ENCODE measurements at regions not wholly inside any gene's neighbourhood (a gene's known extent, or its start where the extent isn't known, plus 50 kb on each side); places are given as distances from the start of the nearest gene placed in this dataset.

DNA sequence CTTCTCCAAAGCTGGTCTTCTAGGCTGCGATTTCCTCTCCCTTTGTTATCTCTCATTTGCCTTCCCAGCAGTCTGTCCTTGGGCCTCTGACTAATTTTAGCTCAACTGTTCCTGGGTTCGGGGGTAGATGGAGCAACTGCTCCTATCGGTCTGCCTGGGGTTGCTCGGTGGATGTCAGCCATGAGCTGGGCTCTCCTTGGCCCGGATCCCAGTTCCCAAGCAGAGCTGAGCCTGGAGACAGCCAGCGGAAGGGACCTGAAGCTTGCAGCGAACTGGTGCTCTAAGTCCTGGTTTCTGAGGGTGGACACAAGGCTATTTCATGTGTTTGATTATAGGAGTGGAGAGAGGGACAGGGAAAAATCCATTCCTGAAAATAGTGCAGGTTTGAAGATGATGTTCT lies 423.0 kb downstream of the RPS6KC1 start:
- Mint-ChIP-seq H3K36me3 (no peaks in the 10 kb centered on the region), H3K9me3 (peaks cover 0 to 3% (median 0%) of the 10 kb centered on the region in 7 donors), H3K4me1 (no peaks in the 10 kb centered on the region), H3K4me3 (no peak overlapping the region), H3K27me3 (ENCODE audit: low read depth in 3 of 3) (peaks cover 0 to 1% (median 1%) of the 10 kb centered on the region in 3 donors), H3K27ac (no peak overlapping the region)
- no peaks in the 10 kb centered on the region for H3K9me3 ChIP-seq (replicated peaks in 1 of 2; ENCODE audit: control insufficient read depth in 1 of 2, insufficient read depth in 1 of 2, low read length in 2 of 2)
- no peaks in the 10 kb centered on the region for H3K79me2 ChIP-seq (ENCODE audit: insufficient read depth, low read length)
- H3K27me3 ChIP-seq (ENCODE audit: control insufficient read depth in 2 of 2, insufficient read depth in 2 of 2, low read length in 2 of 2): no peaks in the 10 kb centered on the region
- H3K36me3 ChIP-seq (replicated peaks in 1 of 2; ENCODE audit: control insufficient read depth in 1 of 2, insufficient read depth in 2 of 2, low read length in 2 of 2): no peaks in the 10 kb centered on the region
- H3K4me1 ChIP-seq (ENCODE audit: control insufficient read depth in 1 of 2, insufficient read depth in 2 of 2, low read length in 2 of 2): no peaks in the 10 kb centered on the region
- no peak overlapping the region for H3K4me3 ChIP-seq (replicated peaks in 1 of 3; ENCODE audit: low read depth in 2 of 3, low read length in 3 of 3)
- DNase-seq: no peak
- H4K20me1 ChIP-seq (ENCODE audit: insufficient read depth, low read length): no peaks in the 10 kb centered on the region
- no peak overlapping the region for H3K4me2 ChIP-seq (replicated peaks; ENCODE audit: extremely low read depth, low read length, poor library complexity, severe bottlenecking)
- 80% methylated on average over 7 of the region's 7 CpGs for WGBS (ENCODE audit: insufficient coverage)
- intact Hi-C loops (cut with micrococcal nuclease): loop anchor here in 1 of 2 donors (10.0 kb wide), 1 partner anchor 61 kb away; no protein-coding TSS in a partner anchor
- H2AFZ ChIP-seq (ENCODE audit: insufficient read depth, low read depth, low read length, poor library complexity, severe bottlenecking): no peak overlapping the region
- H3K9ac ChIP-seq (ENCODE audit: insufficient read depth, low read length, poor library complexity, severe bottlenecking): no peak overlapping the region
- TF ChIP-seq, protein P1, sequence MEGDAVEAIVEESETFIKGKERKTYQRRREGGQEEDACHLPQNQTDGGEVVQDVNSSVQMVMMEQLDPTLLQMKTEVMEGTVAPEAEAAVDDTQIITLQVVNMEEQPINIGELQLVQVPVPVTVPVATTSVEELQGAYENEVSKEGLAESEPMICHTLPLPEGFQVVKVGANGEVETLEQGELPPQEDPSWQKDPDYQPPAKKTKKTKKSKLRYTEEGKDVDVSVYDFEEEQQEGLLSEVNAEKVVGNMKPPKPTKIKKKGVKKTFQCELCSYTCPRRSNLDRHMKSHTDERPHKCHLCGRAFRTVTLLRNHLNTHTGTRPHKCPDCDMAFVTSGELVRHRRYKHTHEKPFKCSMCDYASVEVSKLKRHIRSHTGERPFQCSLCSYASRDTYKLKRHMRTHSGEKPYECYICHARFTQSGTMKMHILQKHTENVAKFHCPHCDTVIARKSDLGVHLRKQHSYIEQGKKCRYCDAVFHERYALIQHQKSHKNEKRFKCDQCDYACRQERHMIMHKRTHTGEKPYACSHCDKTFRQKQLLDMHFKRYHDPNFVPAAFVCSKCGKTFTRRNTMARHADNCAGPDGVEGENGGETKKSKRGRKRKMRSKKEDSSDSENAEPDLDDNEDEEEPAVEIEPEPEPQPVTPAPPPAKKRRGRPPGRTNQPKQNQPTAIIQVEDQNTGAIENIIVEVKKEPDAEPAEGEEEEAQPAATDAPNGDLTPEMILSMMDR (IDR thresholded peaks at IDR 0.05): no peak
- no peak overlapping the region for H3K27ac ChIP-seq (ENCODE audit: low read depth in 1 of 2, low read length in 2 of 2)

- TF ChIP-seq, protein P1 (IDR thresholded peaks at IDR 0.05): no peak
- intact Hi-C loops (cut with micrococcal nuclease): no loop called here
- H4K20me1 ChIP-seq (ENCODE audit: insufficient read depth, low read length): no peaks in the 10 kb centered on the region
- no peak overlapping the region for H3K27ac Mint-ChIP-seq
- H3K36me3 ChIP-seq (replicated peaks in 1 of 2; ENCODE audit: control insufficient read depth in 1 of 2, insufficient read depth in 2 of 2, low read length in 2 of 2): no peaks in the 10 kb centered on the region
- H3K9ac ChIP-seq (ENCODE audit: insufficient read depth, low read length, poor library complexity, severe bottlenecking): no peak overlapping the region
- H3K4me1 Mint-ChIP-seq: no peaks in the 10 kb centered on the region
- no peak overlapping the region for H3K4me3 Mint-ChIP-seq
- no peak overlapping the region for H3K4me2 ChIP-seq (replicated peaks; ENCODE audit: extremely low read depth, low read length, poor library complexity, severe bottlenecking)
- H3K79me2 ChIP-seq (ENCODE audit: insufficient read depth, low read length): no peaks in the 10 kb centered on the region
- DNase-seq: no peak
- no peaks in the 10 kb centered on the region for H3K27me3 Mint-ChIP-seq (ENCODE audit: low read depth in 3 of 3)
- no peaks in the 10 kb centered on the region for H3K4me1 ChIP-seq (ENCODE audit: control insufficient read depth in 1 of 2, insufficient read depth in 2 of 2, low read length in 2 of 2)
- WGBS (ENCODE audit: insufficient coverage): no CpG with 5 or more reads among the region's 2 CpGs
- H2AFZ ChIP-seq (ENCODE audit: insufficient read depth, low read depth, low read length, poor library complexity, severe bottlenecking): no peak overlapping the region
- no peaks in the 10 kb centered on the region for H3K9me3 ChIP-seq (replicated peaks in 1 of 2; ENCODE audit: control insufficient read depth in 1 of 2, insufficient read depth in 1 of 2, low read length in 2 of 2)
- peaks cover 0 to 4% (median 2%) of the 10 kb centered on the region in 7 donors for H3K9me3 Mint-ChIP-seq
- H3K27me3 ChIP-seq (ENCODE audit: control insufficient read depth in 2 of 2, insufficient read depth in 2 of 2, low read length in 2 of 2): no peaks in the 10 kb centered on the region
- no peaks in the 10 kb centered on the region for H3K36me3 Mint-ChIP-seq
- H3K27ac ChIP-seq (ENCODE audit: low read depth in 1 of 2, low read length in 2 of 2): no peak overlapping the region
- H3K4me3 ChIP-seq (replicated peaks in 1 of 3; ENCODE audit: low read depth in 2 of 3, low read length in 3 of 3): no peak overlapping the region
These were observed 430.4 kb downstream of the RPS6KC1 start for GRCh38 chr1:213481395-213481794.
